ENCODE measurements at regions not wholly inside any gene's neighbourhood (a gene's known extent, or its start where the extent isn't known, plus 50 kb on each side); places are given as distances from the start of the nearest gene placed in this dataset.

DNA sequence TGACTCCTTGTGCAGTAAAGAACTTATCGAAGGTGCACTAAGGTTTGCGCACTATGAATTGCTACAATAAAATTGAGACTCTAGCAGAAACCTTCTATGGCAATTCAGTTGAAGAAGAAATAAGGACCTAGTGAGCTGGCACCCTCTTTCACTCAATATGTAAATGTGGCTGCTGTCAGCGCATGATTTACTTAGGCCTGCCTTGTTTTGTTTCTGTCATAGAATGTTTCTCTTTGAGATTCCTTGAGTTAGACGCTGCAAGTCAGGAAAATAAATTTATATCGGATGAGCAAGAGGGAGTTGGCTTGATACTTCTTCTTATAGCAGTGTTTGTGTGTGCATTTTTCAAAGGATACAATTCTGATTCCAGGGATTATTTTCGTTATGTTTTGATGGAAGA lies 322.1 kb downstream of the BLID start:
- H3K9ac ChIP-seq (ENCODE audit: insufficient read length) = no peak overlapping the region
- H3K36me3 ChIP-seq (ENCODE audit: insufficient read depth, low read length) = no peaks in the 10 kb centered on the region
- no peak for DNase-seq (ENCODE audit: low read depth, low spot score)
- no peak overlapping the region for H3K4me3 ChIP-seq
- no peak overlapping the region for H3K27ac ChIP-seq
- H3K9me3 ChIP-seq (ENCODE audit: low read depth, low read length) = no peaks in the 10 kb centered on the region
- TF ChIP-seq FOXP2 (optimal IDR thresholded peaks at IDR 0.05; ENCODE audit: control extremely low read depth, extremely low read length, insufficient read depth) (no peak), POLR2AphosphoS5 (IDR thresholded peaks at IDR 0.05; ENCODE audit: borderline replicate concordance, low read depth, low read length) (no peak), EZH2 (IDR thresholded peaks at IDR 0.05) (no peak)

DNA sequence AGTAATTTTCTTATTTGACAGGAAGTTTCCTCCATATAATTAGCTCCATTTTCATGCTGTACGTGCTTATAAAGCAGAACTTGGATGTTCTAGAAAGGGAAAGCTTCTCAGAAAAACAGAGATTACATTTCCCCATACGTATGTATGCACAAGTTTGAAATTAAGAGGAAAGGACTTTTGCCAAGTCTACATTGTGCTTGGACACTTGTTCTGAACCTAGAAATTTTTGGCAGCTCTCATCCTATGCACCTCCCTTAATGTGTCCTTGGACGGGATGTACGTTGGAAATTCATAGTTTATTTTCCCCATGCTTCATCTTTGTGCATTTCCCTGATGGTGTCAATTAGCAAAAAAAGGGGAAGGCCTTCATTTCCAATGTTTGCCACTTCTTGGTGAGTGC lies 322.7 kb downstream of the BLID start:
- H3K9me3 ChIP-seq (ENCODE audit: low read depth, low read length) = no peaks in the 10 kb centered on the region
- H3K4me3 ChIP-seq = no peak overlapping the region
- no peak overlapping the region for H3K27ac ChIP-seq
- no peak for DNase-seq (ENCODE audit: low read depth, low spot score)
- no peaks in the 10 kb centered on the region for H3K36me3 ChIP-seq (ENCODE audit: insufficient read depth, low read length)
- H3K9ac ChIP-seq (ENCODE audit: insufficient read length) = no peak overlapping the region
- TF ChIP-seq EZH2 (IDR thresholded peaks at IDR 0.05) (no peak), FOXP2 (optimal IDR thresholded peaks at IDR 0.05; ENCODE audit: control extremely low read depth, extremely low read length, insufficient read depth) (no peak), POLR2AphosphoS5 (IDR thresholded peaks at IDR 0.05; ENCODE audit: borderline replicate concordance, low read depth, low read length) (no peak)

GRCh38 chr11:121792185-121792584 lies 323.8 kb downstream of the BLID start:
- Histone ChIP-seq H3K9ac (ENCODE audit: insufficient read length) (no peak overlapping the region), H3K9me3 (ENCODE audit: low read depth, low read length) (no peaks in the 10 kb centered on the region), H3K27ac (no peak overlapping the region), H3K36me3 (ENCODE audit: insufficient read depth, low read length) (no peaks in the 10 kb centered on the region), H3K4me3 (no peak overlapping the region)
- TF ChIP-seq POLR2AphosphoS5 (IDR thresholded peaks at IDR 0.05; ENCODE audit: borderline replicate concordance, low read depth, low read length) (no peak), FOXP2 (optimal IDR thresholded peaks at IDR 0.05; ENCODE audit: control extremely low read depth, extremely low read length, insufficient read depth) (no peak), EZH2 (IDR thresholded peaks at IDR 0.05) (no peak)
- DNase-seq (ENCODE audit: low read depth, low spot score) = no peak

DNA sequence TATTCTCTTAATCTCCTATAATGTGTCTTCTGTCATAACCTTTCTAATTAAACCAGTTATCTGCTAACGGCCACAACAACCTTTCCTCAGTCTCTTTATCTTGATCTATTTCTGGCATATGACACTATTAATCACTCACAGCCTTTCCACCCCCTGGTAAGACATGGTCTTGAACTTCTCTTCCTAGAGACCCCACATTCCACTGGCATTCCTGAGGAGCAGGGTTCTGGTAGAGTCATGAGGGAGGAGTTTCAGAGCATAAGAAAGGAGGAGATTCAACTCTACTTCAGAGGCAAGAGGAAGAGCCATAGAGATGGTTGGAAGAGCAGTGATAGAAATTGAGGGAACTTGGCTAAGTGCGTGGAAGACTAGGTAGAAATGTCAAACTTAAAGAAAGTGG lies 325.6 kb downstream of the BLID start:
- H3K9me3 ChIP-seq (ENCODE audit: low read depth, low read length) = no peaks in the 10 kb centered on the region
- no peak for DNase-seq (ENCODE audit: low read depth, low spot score)
- no peak overlapping the region for H3K27ac ChIP-seq
- H3K9ac ChIP-seq (ENCODE audit: insufficient read length) = no peak overlapping the region
- H3K36me3 ChIP-seq (ENCODE audit: insufficient read depth, low read length) = no peaks in the 10 kb centered on the region
- TF ChIP-seq POLR2AphosphoS5 (IDR thresholded peaks at IDR 0.05; ENCODE audit: borderline replicate concordance, low read depth, low read length) (no peak), FOXP2 (optimal IDR thresholded peaks at IDR 0.05; ENCODE audit: control extremely low read depth, extremely low read length, insufficient read depth) (no peak), EZH2 (IDR thresholded peaks at IDR 0.05) (no peak)
- H3K4me3 ChIP-seq = no peak overlapping the region

GRCh38 chr11:121780971-121781370 lies 328.2 kb upstream of the SORL1-AS1 start:
- Histone ChIP-seq H3K4me3 (no peak overlapping the region), H3K27ac (no peak overlapping the region), H3K9ac (ENCODE audit: insufficient read length) (no peak overlapping the region), H3K36me3 (ENCODE audit: insufficient read depth, low read length) (no peaks in the 10 kb centered on the region), H3K9me3 (ENCODE audit: low read depth, low read length) (no peaks in the 10 kb centered on the region)
- DNase-seq (ENCODE audit: low read depth, low spot score) = no peak
- TF ChIP-seq FOXP2 (optimal IDR thresholded peaks at IDR 0.05; ENCODE audit: control extremely low read depth, extremely low read length, insufficient read depth) (no peak), POLR2AphosphoS5 (IDR thresholded peaks at IDR 0.05; ENCODE audit: borderline replicate concordance, low read depth, low read length) (no peak), EZH2 (IDR thresholded peaks at IDR 0.05) (no peak)

DNA sequence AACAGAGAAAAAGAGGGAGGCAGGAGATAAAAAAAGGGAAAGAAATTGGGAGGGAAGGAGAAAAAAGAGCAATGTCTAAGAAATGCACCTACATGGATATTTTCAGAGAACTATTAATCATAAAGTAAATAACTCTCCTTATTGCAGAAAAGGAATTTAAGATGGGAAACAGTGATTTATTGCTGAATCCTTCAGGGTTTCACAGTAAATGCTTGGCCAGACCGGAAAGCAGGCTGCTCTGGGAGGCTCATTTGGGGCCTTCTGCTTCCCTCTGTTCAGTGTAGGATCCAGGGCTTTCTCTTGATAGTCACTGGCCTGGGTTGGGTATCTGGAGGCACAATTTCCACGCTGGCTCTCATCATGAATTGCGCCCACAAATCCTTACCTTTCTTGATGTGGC lies 324.3 kb upstream of the SORL1-AS1 start:
- Histone ChIP-seq H3K4me3 (no peak overlapping the region), H3K36me3 (ENCODE audit: insufficient read depth, low read length) (no peaks in the 10 kb centered on the region), H3K27ac (no peak overlapping the region), H3K9me3 (ENCODE audit: low read depth, low read length) (no peaks in the 10 kb centered on the region), H3K9ac (ENCODE audit: insufficient read length) (no peak overlapping the region)
- TF ChIP-seq FOXP2 (optimal IDR thresholded peaks at IDR 0.05; ENCODE audit: control extremely low read depth, extremely low read length, insufficient read depth) (no peak), EZH2 (IDR thresholded peaks at IDR 0.05) (no peak), POLR2AphosphoS5 (IDR thresholded peaks at IDR 0.05; ENCODE audit: borderline replicate concordance, low read depth, low read length) (no peak)
- DNase-seq (ENCODE audit: low read depth, low spot score) = no peak

GRCh38 chr11:121775276-121775675 lies 322.5 kb upstream of the SORL1-AS1 start:
- H3K9me3 ChIP-seq (ENCODE audit: low read depth, low read length) = no peaks in the 10 kb centered on the region
- no peak overlapping the region for H3K27ac ChIP-seq
- H3K4me3 ChIP-seq = no peak overlapping the region
- TF ChIP-seq FOXP2 (optimal IDR thresholded peaks at IDR 0.05; ENCODE audit: control extremely low read depth, extremely low read length, insufficient read depth) (no peak), POLR2AphosphoS5 (IDR thresholded peaks at IDR 0.05; ENCODE audit: borderline replicate concordance, low read depth, low read length) (no peak), EZH2 (IDR thresholded peaks at IDR 0.05) (no peak)
- H3K9ac ChIP-seq (ENCODE audit: insufficient read length) = no peak overlapping the region
- no peaks in the 10 kb centered on the region for H3K36me3 ChIP-seq (ENCODE audit: insufficient read depth, low read length)
- DNase-seq (ENCODE audit: low read depth, low spot score) = no peak

GRCh38 chr11:121773076-121773475 lies 320.3 kb upstream of the SORL1-AS1 start:
- no peak overlapping the region for H3K27ac ChIP-seq
- H3K9ac ChIP-seq (ENCODE audit: insufficient read length) = no peak overlapping the region
- no peaks in the 10 kb centered on the region for H3K9me3 ChIP-seq (ENCODE audit: low read depth, low read length)
- DNase-seq (ENCODE audit: low read depth, low spot score) = no peak
- no peaks in the 10 kb centered on the region for H3K36me3 ChIP-seq (ENCODE audit: insufficient read depth, low read length)
- TF ChIP-seq POLR2AphosphoS5 (IDR thresholded peaks at IDR 0.05; ENCODE audit: borderline replicate concordance, low read depth, low read length) (no peak), EZH2 (IDR thresholded peaks at IDR 0.05) (no peak), FOXP2 (optimal IDR thresholded peaks at IDR 0.05; ENCODE audit: control extremely low read depth, extremely low read length, insufficient read depth) (no peak)
- no peak overlapping the region for H3K4me3 ChIP-seq

DNA sequence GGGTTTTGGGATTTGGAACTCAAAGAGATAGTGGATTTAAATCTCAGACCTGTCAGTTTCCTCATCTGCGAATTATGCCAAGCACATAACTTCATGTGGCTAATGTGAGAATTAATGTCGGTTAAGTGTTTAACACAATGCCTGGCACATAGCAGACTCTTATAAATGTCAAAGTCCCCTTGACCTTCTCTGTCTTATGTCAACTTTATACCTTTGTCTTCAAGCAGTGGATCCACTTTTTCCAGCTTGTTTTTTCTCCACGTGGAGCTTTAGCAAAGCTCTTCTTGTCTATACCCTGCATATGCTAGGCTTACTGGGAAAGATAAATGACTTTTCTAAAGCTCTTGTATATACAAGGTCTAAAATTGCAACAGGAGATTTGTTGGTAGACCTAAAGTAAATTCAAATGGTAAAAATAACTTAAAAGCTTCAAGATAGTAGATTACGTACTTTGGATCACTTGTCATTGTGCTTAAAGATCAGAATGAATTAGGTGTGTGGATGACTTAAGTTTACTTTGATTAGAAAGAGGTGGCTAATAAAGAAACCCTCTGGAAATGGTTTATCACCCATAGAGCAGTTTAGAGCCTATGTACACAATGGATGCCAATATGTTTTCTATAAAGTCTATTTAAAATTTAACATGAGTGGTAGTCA lies 318.3 kb upstream of the SORL1-AS1 start:
- H3K4me3 ChIP-seq = no peak overlapping the region
- no peaks in the 10 kb centered on the region for H3K9me3 ChIP-seq (ENCODE audit: low read depth, low read length)
- no peak overlapping the region for H3K9ac ChIP-seq (ENCODE audit: insufficient read length)
- H3K36me3 ChIP-seq (ENCODE audit: insufficient read depth, low read length) = no peaks in the 10 kb centered on the region
- TF ChIP-seq EZH2 (IDR thresholded peaks at IDR 0.05) (no peak), POLR2AphosphoS5 (IDR thresholded peaks at IDR 0.05; ENCODE audit: borderline replicate concordance, low read depth, low read length) (no peak), FOXP2 (optimal IDR thresholded peaks at IDR 0.05; ENCODE audit: control extremely low read depth, extremely low read length, insufficient read depth) (no peak)
- H3K27ac ChIP-seq = no peak overlapping the region
- DNase-seq (ENCODE audit: low read depth, low spot score) = no peak

All from SK-N-MC (cell line).